Activated CD4-positive, alpha-beta T cell treated with anti-CD3 and anti-CD28 coated beads, Interleukin-2, amount 50 U/mL, for 1 hour (primary cell): ENCODE measurements at regions not wholly inside any gene's neighbourhood (a gene's known extent, or its start where the extent isn't known, plus 50 kb on each side); places are given as distances from the start of the nearest gene placed in this dataset.
"Not testable (repeated sequence)": the region's sequence is repeated elsewhere in the genome, so short reads cannot be mapped to it uniquely, and the experiment has no call there.

ENCODE experiments used
- DNase-seq: peaks from one replicate; pipeline ENCODE4 v3.0.0-alpha.2; 2020

GRCh38 chr5:19285286-19285685 lies 702.7 kb downstream of the CDH18 start:
- no peak for DNase-seq

GRCh38 chr5:19287548-19288277 lies 700.3 kb downstream of the CDH18 start:
- DNase-seq = not testable (repeated sequence)

- DNase-seq = not testable (repeated sequence)
Observed at GRCh38 chr5:19288311-19288710, 699.7 kb downstream of the CDH18 start.

- no peak for DNase-seq
Observed at GRCh38 chr5:19297934-19298333, 690.1 kb downstream of the CDH18 start.

- no peak for DNase-seq
Observed at GRCh38 chr5:19301271-19301670, 686.7 kb downstream of the CDH18 start.

- DNase-seq = no peak
Observed at GRCh38 chr5:19314840-19315239, 673.2 kb downstream of the CDH18 start.

- DNase-seq = no peak
Observed at GRCh38 chr5:19319252-19319651, 668.7 kb downstream of the CDH18 start.

GRCh38 chr5:19322716-19323485 lies 665.1 kb downstream of the CDH18 start:
- DNase-seq = no peak

GRCh38 chr5:19334278-19334677 lies 653.7 kb downstream of the CDH18 start:
- no peak for DNase-seq

GRCh38 chr5:19342942-19343341 lies 645.1 kb downstream of the CDH18 start:
- no peak for DNase-seq

GRCh38 chr5:19352120-19352519 lies 635.9 kb downstream of the CDH18 start:
- no peak for DNase-seq

- no peak for DNase-seq
Observed at GRCh38 chr5:19369048-19369447, 619.0 kb downstream of the CDH18 start.

- no peak for DNase-seq
Observed at GRCh38 chr5:19369561-19369960, 618.4 kb downstream of the CDH18 start.

- DNase-seq = no peak
Observed at GRCh38 chr5:19370655-19371386, 617.2 kb downstream of the CDH18 start.

GRCh38 chr5:19388391-19388790 lies 599.6 kb downstream of the CDH18 start:
- no peak for DNase-seq

- DNase-seq = no peak
Observed at GRCh38 chr5:19401032-19401431, 587.0 kb downstream of the CDH18 start.

- DNase-seq = no peak
Observed at GRCh38 chr5:19406576-19407365, 581.2 kb downstream of the CDH18 start.

- DNase-seq = no peak
Observed at GRCh38 chr5:19408149-19408548, 579.9 kb downstream of the CDH18 start.

- no peak for DNase-seq
Observed at GRCh38 chr5:19411936-19412335, 576.1 kb downstream of the CDH18 start.
